Stimulated activated CD4-positive, alpha-beta T cell treated with anti-CD3 and anti-CD28 coated beads, Interleukin-12 subunit alpha, Interleukin-12 subunit beta, amount 100 ng/mL, for 24 hours (primary cell): ENCODE measurements at regions not wholly inside any gene's neighbourhood (a gene's known extent, or its start where the extent isn't known, plus 50 kb on each side); places are given as distances from the start of the nearest gene placed in this dataset.
"Not testable (repeated sequence)": the region's sequence is repeated elsewhere in the genome, so short reads cannot be mapped to it uniquely, and the experiment has no call there.

Source experiments
- DNase-seq, 2 experiments: peaks; one replicate each; pipeline ENCODE4 v3.0.0-alpha.2; 2020; ENCODE audit warnings: low read depth in 2 of 2

GRCh38 chr13:22821589-22821988 is 359.2 kb upstream of the SGCG start:
- DNase-seq: no peak

- DNase-seq: no peak
Measured at GRCh38 chr13:22825186-22825585, 355.6 kb upstream of the SGCG start.

GRCh38 chr13:22828081-22828480 is 352.7 kb upstream of the SGCG start:
- DNase-seq: no peak

- no peak for DNase-seq
Measured at GRCh38 chr13:22836475-22836874, 344.3 kb upstream of the SGCG start.

GRCh38 chr13:22837980-22838647 is 342.7 kb upstream of the SGCG start:
- no peak for DNase-seq

- DNase-seq: no peak
Measured at GRCh38 chr13:22839603-22840530, 340.9 kb upstream of the SGCG start.

- no peak for DNase-seq
Measured at GRCh38 chr13:22846551-22846950, 334.2 kb upstream of the SGCG start.

- no peak for DNase-seq
Measured at GRCh38 chr13:22848539-22849052, 332.2 kb upstream of the SGCG start.

- DNase-seq: no peak
Measured at GRCh38 chr13:22855926-22856325, 324.9 kb upstream of the SGCG start.

- DNase-seq: not testable (repeated sequence)
Measured at GRCh38 chr13:22858980-22859379, 321.8 kb upstream of the SGCG start.

GRCh38 chr13:22859411-22859810 is 321.4 kb upstream of the SGCG start:
- DNase-seq: not testable (repeated sequence)

GRCh38 chr13:22861958-22862466 is 318.8 kb upstream of the SGCG start:
- DNase-seq: no peak

GRCh38 chr13:22862478-22862877 is 318.3 kb upstream of the SGCG start:
- DNase-seq: no peak

GRCh38 chr13:22866221-22866620 is 314.6 kb upstream of the SGCG start:
- no peak for DNase-seq

GRCh38 chr13:22871231-22871630 is 309.5 kb upstream of the SGCG start:
- DNase-seq: no peak

- no peak for DNase-seq
Measured at GRCh38 chr13:22874839-22875238, 305.9 kb upstream of the SGCG start.

- no peak for DNase-seq
Measured at GRCh38 chr13:22877421-22877820, 303.4 kb upstream of the SGCG start.

GRCh38 chr13:22880741-22881720 is 299.7 kb upstream of the SGCG start:
- DNase-seq: no peak

GRCh38 chr13:22881721-22882608 is 298.8 kb upstream of the SGCG start:
- not testable (repeated sequence) for DNase-seq

- no peak for DNase-seq
Measured at GRCh38 chr13:22883262-22883840, 297.4 kb upstream of the SGCG start.
